Smooth muscle cell (in vitro differentiated cells): ENCODE measurements at regions not wholly inside any gene's neighbourhood (a gene's known extent, or its start where the extent isn't known, plus 50 kb on each side); places are given as distances from the start of the nearest gene placed in this dataset.

Source experiments
- DNase-seq: peaks from one replicate; lab custom pipeline; 2025; ENCODE audit not compliant: unreplicated experiment; lab: John Stamatoyannopoulos, UW
- H2AFZ ChIP-seq: fragments of 200-600 bp; sonication (generic); 2 replicates; pipeline ENCODE4 v1.6.0; 2016; ENCODE audit warnings: antibody characterized with exemption, low read depth, mild to moderate bottlenecking
- H3F3A ChIP-seq: fragments of 200-600 bp; sonication (generic); 2 replicates; pipeline ENCODE4 v1.6.0; 2017; ENCODE audit warnings: antibody characterized with exemption, low read depth
- H3K27ac ChIP-seq: fragments of 200-600 bp; sonication (generic); 2 replicates; pipeline ENCODE4 v1.5.1; 2016; ENCODE audit warnings: low read depth, mild to moderate bottlenecking
- H3K27me3 ChIP-seq: fragments of 200-600 bp; sonication (generic); 2 replicates; pipeline ENCODE4 v1.6.1; 2016; ENCODE audit warnings: low read depth, mild to moderate bottlenecking
- H3K36me3 ChIP-seq: fragments of 200-600 bp; sonication (generic); 2 replicates; pipeline ENCODE4 v1.5.1; 2016; ENCODE audit warnings: low read depth
- H3K4me1 ChIP-seq: fragments of 200-600 bp; sonication (generic); 2 replicates; pipeline ENCODE4 v1.5.1; 2016; ENCODE audit warnings: low read depth
- H3K4me2 ChIP-seq: fragments of 200-600 bp; sonication (generic); 2 replicates; pipeline ENCODE4 v1.6.0; 2016; ENCODE audit warnings: mild to moderate bottlenecking
- H3K4me3 ChIP-seq: fragments of 200-600 bp; sonication (generic); 2 replicates; pipeline ENCODE4 v1.5.1; 2016; ENCODE audit warnings: mild to moderate bottlenecking
- H3K79me2 ChIP-seq: fragments of 200-600 bp; sonication (generic); 2 replicates; pipeline ENCODE4 v1.6.0; 2016; ENCODE audit warnings: low read depth, mild to moderate bottlenecking
- H3K9ac ChIP-seq: fragments of 200-600 bp; sonication (generic); 2 replicates; pipeline ENCODE4 v1.6.0; 2016; ENCODE audit warnings: low read depth
- H3K9me3 ChIP-seq: fragments of 200-600 bp; sonication (generic); replicated peaks from 2 replicates; pipeline ENCODE4 v1.5.1; 2016; ENCODE audit warnings: low read depth
- H4K20me1 ChIP-seq: fragments of 200-600 bp; sonication (generic); 2 replicates; pipeline ENCODE4 v1.6.0; 2016; ENCODE audit warnings: low read depth
- WGBS: methylation state at CpG from one replicate; pipeline ENCODE4 v1.1.7; 2016; ENCODE audit warnings: low lambda C conversion rate; 5-methylcytosine and 5-hydroxymethylcytosine counted together
- TF ChIP-seq, protein P1 (sequence below): fragments of 200-600 bp; sonication (generic); IDR thresholded peaks from 2 replicates; pipeline ENCODE4 v1.5.1; 2017; ENCODE audit warnings: borderline replicate concordance, mild to moderate bottlenecking, antibody characterized with exemption; ENCODE audit not compliant: insufficient read depth, poor library complexity, severe bottlenecking

DNA sequence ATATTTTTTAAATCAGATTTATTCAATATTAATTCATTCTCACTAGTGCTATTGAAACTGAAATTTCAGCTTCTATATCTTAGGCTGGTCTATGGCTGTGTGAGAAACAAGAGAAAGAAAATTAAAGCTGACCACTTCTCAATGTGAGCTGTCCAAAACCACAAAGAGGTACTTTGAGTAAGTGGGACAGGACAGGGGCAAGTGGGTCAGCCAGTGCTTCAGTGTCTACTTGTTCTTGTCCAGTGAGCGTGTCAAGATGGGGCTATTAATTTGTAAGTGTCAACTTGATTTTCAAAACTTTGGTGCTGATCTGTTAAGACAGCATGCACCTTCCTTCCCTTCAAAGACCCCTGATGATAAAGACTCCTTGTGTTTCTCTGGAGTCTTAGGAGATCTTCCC is 533.9 kb downstream of the PLPP3 start:
- Histone ChIP-seq H3K27me3 (no peaks in the 10 kb centered on the region), H3K36me3 (no peaks in the 10 kb centered on the region), H3F3A (no peaks in the 10 kb centered on the region), H3K9me3 (no peaks in the 10 kb centered on the region), H2AFZ (no peak overlapping the region), H3K4me2 (no peak overlapping the region), H4K20me1 (no peaks in the 10 kb centered on the region), H3K4me1 (no peaks in the 10 kb centered on the region), H3K4me3 (no peak overlapping the region), H3K79me2 (no peaks in the 10 kb centered on the region), H3K9ac (no peak overlapping the region), H3K27ac (no peak overlapping the region)
- 94% methylated on average over 1 of the region's 1 CpG for WGBS
- TF ChIP-seq, protein P1, sequence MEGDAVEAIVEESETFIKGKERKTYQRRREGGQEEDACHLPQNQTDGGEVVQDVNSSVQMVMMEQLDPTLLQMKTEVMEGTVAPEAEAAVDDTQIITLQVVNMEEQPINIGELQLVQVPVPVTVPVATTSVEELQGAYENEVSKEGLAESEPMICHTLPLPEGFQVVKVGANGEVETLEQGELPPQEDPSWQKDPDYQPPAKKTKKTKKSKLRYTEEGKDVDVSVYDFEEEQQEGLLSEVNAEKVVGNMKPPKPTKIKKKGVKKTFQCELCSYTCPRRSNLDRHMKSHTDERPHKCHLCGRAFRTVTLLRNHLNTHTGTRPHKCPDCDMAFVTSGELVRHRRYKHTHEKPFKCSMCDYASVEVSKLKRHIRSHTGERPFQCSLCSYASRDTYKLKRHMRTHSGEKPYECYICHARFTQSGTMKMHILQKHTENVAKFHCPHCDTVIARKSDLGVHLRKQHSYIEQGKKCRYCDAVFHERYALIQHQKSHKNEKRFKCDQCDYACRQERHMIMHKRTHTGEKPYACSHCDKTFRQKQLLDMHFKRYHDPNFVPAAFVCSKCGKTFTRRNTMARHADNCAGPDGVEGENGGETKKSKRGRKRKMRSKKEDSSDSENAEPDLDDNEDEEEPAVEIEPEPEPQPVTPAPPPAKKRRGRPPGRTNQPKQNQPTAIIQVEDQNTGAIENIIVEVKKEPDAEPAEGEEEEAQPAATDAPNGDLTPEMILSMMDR, result no peak
- DNase-seq, result no peak

DNA sequence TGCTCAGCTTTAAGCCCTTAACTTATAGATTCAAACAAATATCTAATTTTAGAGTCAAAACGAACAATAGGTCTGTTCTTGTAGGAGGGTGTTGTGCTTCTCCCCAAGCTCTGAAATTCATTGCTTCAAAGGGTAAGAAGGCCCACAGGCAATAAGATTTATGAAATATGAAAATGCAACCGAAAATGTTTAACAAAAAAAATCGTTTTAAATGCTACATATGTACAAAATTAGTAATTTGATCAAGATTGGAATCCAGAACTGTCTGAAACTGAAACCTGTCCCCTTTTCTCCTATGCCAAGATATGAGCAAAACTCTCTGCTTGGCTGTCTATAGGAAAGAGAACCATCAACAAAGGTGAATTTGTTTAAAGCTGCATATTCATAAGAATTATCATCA is 534.3 kb downstream of the PLPP3 start:
- no peak for DNase-seq
- Histone ChIP-seq H3K27ac (no peak overlapping the region), H3F3A (no peaks in the 10 kb centered on the region), H3K9ac (no peak overlapping the region), H3K27me3 (no peaks in the 10 kb centered on the region), H3K4me2 (no peak overlapping the region), H3K4me1 (no peaks in the 10 kb centered on the region), H3K79me2 (no peaks in the 10 kb centered on the region), H3K36me3 (no peaks in the 10 kb centered on the region), H4K20me1 (no peaks in the 10 kb centered on the region), H3K9me3 (no peaks in the 10 kb centered on the region), H3K4me3 (no peak overlapping the region), H2AFZ (no peak overlapping the region)
- WGBS, result 70% methylated on average over 3 of the region's 3 CpGs
- TF ChIP-seq, protein P1, result no peak

DNA sequence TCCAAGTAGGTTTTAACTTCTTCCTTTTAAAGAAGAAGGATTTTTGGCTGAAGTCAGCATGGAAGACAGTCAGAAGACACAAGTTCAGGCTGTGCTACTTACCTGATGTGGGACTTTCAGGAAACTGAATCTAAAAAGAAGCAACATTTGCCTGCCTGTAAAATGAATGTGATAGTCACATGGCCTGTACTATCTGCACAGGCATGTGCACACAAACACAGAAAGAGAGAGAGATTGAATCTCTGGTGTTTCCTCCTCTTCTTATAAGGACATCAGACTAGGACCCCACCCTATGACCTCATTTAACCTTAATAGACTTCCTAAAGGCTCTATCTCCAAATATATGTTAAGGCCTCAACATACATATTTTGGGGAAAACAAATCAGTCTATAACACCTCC is 542.9 kb downstream of the PLPP3 start:
- Histone ChIP-seq H4K20me1 (no peaks in the 10 kb centered on the region), H3K9me3 (no peaks in the 10 kb centered on the region), H3K4me1 (peaks cover 5% of the 10 kb centered on the region), H2AFZ (no peak overlapping the region), H3K4me3 (no peak overlapping the region), H3F3A (no peaks in the 10 kb centered on the region), H3K36me3 (no peaks in the 10 kb centered on the region), H3K27me3 (no peaks in the 10 kb centered on the region), H3K4me2 (no peak overlapping the region), H3K9ac (no peak overlapping the region), H3K79me2 (no peaks in the 10 kb centered on the region), H3K27ac (no peak overlapping the region)
- TF ChIP-seq, protein P1, result no peak
- DNase-seq, result no peak

DNA sequence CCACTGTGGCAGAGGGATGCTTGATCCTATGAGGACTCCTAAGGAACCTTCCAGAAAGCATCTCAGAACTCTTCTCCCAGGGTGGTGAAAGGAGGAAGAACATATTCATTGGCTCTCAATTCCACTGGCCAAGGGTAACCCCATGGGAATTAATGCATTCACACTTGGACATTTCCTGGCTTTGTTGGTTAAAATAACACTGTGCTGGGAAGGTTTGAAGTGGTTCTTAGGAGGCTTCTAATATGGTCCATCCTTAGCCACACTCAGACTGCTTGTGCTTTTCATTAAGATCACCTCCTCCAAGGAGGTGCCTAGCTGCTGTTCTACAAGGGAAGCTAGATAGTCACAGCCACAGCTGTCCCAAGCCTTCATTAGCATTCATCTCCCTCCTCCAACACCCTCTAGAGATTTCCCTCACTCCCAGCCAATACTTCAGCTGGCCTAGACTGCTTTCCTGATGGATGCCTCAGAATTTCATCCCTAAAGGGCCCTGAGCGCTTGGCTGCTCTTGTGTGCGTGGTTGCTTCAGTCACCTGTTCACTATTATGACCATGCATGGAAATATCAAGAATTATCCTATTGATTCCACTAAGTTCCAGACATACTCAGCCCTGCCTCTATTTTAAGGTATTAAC is 544.4 kb downstream of the PLPP3 start:
- Histone ChIP-seq H3K9me3 (no peaks in the 10 kb centered on the region), H3K36me3 (no peaks in the 10 kb centered on the region), H3K27me3 (no peaks in the 10 kb centered on the region), H3K4me3 (no peak overlapping the region), H3K4me1 (peaks cover 5% of the 10 kb centered on the region), H3K9ac (no peak overlapping the region), H4K20me1 (no peaks in the 10 kb centered on the region), H2AFZ (no peak overlapping the region), H3F3A (no peaks in the 10 kb centered on the region), H3K4me2 (no peak overlapping the region), H3K27ac (no peak overlapping the region), H3K79me2 (no peaks in the 10 kb centered on the region)
- DNase-seq, result no peak
- 96% methylated on average over 2 of the region's 2 CpGs for WGBS
- TF ChIP-seq, protein P1, result no peak
